ENCODE measurements at regions not wholly inside any gene's neighbourhood (a gene's known extent, or its start where the extent isn't known, plus 50 kb on each side); places are given as distances from the start of the nearest gene placed in this dataset.
A peak's percentile ranks its signal among the peaks of the same experiment; 100 is the strongest.

- TF ChIP-seq ZNF384 (IDR thresholded peaks at IDR 0.05; ENCODE audit: borderline replicate concordance, low read depth, low read length) = no peak
- no peak for TF ChIP-seq ASH2L (IDR thresholded peaks at IDR 0.05; ENCODE audit: borderline replicate concordance, low read depth)
- TF ChIP-seq BCL11A (IDR thresholded peaks at IDR 0.05; ENCODE audit: low read depth, low read length) = 0 out of 2 replicates have a peak, but pooled peaks have one; percentile 40
- TF ChIP-seq NFIC (IDR thresholded peaks at IDR 0.05; ENCODE audit: low read depth, low read length) = peak; percentile 87
- TF ChIP-seq E2F8 (IDR thresholded peaks at IDR 0.05; ENCODE audit: low read depth, partially characterized antibody) = no peak
- no peak for TF ChIP-seq TBL1XR1 (IDR thresholded peaks at IDR 0.05; ENCODE audit: low read depth, low read length)
- no peak for TF ChIP-seq NFXL1 (IDR thresholded peaks at IDR 0.05; ENCODE audit: borderline replicate concordance)
- no peak for TF ChIP-seq KAT2A (conservative IDR thresholded peaks at IDR 0.05; ENCODE audit: control insufficient read depth, low read depth, low read length)
- no peak for TF ChIP-seq CUX1 (IDR thresholded peaks at IDR 0.05; ENCODE audit: insufficient replicate concordance, low read depth, low read length)
- peak; percentile 77 for TF ChIP-seq MEF2B (IDR thresholded peaks at IDR 0.05; ENCODE audit: partially characterized antibody, poor library complexity, severe bottlenecking)
- TF ChIP-seq SMC3 (IDR thresholded peaks at IDR 0.05; ENCODE audit: borderline replicate concordance, low read length) = no peak
- TF ChIP-seq, protein P1, sequence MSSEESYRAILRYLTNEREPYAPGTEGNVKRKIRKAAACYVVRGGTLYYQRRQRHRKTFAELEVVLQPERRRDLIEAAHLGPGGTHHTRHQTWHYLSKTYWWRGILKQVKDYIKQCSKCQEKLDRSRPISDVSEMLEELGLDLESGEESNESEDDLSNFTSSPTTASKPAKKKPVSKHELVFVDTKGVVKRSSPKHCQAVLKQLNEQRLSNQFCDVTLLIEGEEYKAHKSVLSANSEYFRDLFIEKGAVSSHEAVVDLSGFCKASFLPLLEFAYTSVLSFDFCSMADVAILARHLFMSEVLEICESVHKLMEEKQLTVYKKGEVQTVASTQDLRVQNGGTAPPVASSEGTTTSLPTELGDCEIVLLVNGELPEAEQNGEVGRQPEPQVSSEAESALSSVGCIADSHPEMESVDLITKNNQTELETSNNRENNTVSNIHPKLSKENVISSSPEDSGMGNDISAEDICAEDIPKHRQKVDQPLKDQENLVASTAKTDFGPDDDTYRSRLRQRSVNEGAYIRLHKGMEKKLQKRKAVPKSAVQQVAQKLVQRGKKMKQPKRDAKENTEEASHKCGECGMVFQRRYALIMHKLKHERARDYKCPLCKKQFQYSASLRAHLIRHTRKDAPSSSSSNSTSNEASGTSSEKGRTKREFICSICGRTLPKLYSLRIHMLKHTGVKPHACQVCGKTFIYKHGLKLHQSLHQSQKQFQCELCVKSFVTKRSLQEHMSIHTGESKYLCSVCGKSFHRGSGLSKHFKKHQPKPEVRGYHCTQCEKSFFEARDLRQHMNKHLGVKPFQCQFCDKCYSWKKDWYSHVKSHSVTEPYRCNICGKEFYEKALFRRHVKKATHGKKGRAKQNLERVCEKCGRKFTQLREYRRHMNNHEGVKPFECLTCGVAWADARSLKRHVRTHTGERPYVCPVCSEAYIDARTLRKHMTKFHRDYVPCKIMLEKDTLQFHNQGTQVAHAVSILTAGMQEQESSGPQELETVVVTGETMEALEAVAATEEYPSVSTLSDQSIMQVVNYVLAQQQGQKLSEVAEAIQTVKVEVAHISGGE (CRISPR knock-in tag; IDR thresholded peaks at IDR 0.05) = no peak
- TF ChIP-seq MXI1 (IDR thresholded peaks at IDR 0.05; ENCODE audit: low read depth, low read length) = no peak
- TF ChIP-seq, protein P2, sequence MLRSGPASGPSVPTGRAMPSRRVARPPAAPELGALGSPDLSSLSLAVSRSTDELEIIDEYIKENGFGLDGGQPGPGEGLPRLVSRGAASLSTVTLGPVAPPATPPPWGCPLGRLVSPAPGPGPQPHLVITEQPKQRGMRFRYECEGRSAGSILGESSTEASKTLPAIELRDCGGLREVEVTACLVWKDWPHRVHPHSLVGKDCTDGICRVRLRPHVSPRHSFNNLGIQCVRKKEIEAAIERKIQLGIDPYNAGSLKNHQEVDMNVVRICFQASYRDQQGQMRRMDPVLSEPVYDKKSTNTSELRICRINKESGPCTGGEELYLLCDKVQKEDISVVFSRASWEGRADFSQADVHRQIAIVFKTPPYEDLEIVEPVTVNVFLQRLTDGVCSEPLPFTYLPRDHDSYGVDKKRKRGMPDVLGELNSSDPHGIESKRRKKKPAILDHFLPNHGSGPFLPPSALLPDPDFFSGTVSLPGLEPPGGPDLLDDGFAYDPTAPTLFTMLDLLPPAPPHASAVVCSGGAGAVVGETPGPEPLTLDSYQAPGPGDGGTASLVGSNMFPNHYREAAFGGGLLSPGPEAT (IDR thresholded peaks at IDR 0.05; ENCODE audit: low read depth) = no peak
- no peak for TF ChIP-seq BHLHE40 (IDR thresholded peaks at IDR 0.05; ENCODE audit: borderline replicate concordance in 1 of 2, low read depth in 2 of 2, low read length in 1 of 2)
- TF ChIP-seq IKZF2 (IDR thresholded peaks at IDR 0.05) = peak; percentile 23 to 43; a peak in 1 of 4 replicates
- no peak for TF ChIP-seq RBBP5 (conservative IDR thresholded peaks at IDR 0.05)
Observed at GRCh38 chr12:90299121-90299520, 590.5 kb upstream of the ATP2B1 start (continued).

Data from GM12878 (cell line).